ENCODE measurements at regions not wholly inside any gene's neighbourhood (a gene's known extent, or its start where the extent isn't known, plus 50 kb on each side); places are given as distances from the start of the nearest gene placed in this dataset.

DNA sequence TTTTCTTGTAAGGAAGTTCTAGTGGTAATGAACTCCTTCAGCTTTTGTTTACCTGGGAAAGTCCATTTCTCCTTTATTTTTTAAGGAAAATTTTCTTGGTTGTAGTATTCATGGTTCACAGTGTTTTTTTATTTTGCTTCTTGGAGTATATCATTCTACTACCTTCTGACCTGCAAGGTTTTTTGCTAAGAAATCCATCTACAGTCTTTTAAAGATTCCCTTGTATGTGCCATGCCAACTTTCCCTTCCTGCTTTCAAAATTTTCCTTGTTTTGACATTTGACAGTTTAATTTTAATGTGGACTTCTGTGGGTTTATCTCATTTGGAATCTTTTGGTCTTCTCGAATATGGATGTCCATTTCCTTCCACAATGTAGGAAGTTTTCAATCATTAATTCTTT, 855.6 kb downstream of the TBC1D32 start:
- TF ChIP-seq CTCF (conservative IDR thresholded peaks at IDR 0.05) (no peak), ZFX (IDR thresholded peaks at IDR 0.05) (no peak)

Data from C4-2B (cell line).